WTC11 (cell line): ENCODE measurements at regions not wholly inside any gene's neighbourhood (a gene's known extent, or its start where the extent isn't known, plus 50 kb on each side); places are given as distances from the start of the nearest gene placed in this dataset.
"Not testable (repeated sequence)": the region's sequence is repeated elsewhere in the genome, so short reads cannot be mapped to it uniquely, and the experiment has no call there.

Experiments
- ATAC-seq: fragments of 200-7000 bp; cut with Tn5 transposase; 2 replicates; pipeline ENCODE4 v1.10.0; 2021; ENCODE audit warnings: mild to moderate bottlenecking, moderate library complexity
- CTCF ChIA-PET: fragments of 300-600 bp; sonication (Branson Sonifier 250); formaldehyde crosslinking; loops from one replicate; lab custom pipeline; 2021; ENCODE audit warnings: antibody characterized with exemption; lab: Charles Lee
- POLR2A ChIA-PET: fragments of 350-600 bp; sonication (Branson Sonifier 250); formaldehyde crosslinking; loops from one replicate; lab custom pipeline; 2021; ENCODE audit warnings: antibody characterized with exemption; lab: Charles Lee
- DNase-seq: peaks from one replicate; pipeline ENCODE4 v3.0.0; 2021; ENCODE audit warnings: low spot score
- H3K27ac Mint-ChIP-seq: 2 replicates; pipeline ENCODE4 v1.8.0; 2021; ENCODE audit warnings: mixed read lengths
- H3K27me3 Mint-ChIP-seq: 2 replicates; pipeline ENCODE4 v1.8.0; 2021; ENCODE audit warnings: low read depth, mild to moderate bottlenecking, moderate library complexity, mixed read lengths
- H3K36me3 Mint-ChIP-seq: 2 replicates; pipeline ENCODE4 v1.8.0; 2021; ENCODE audit warnings: mixed read lengths
- H3K4me1 Mint-ChIP-seq: 2 replicates; pipeline ENCODE4 v1.8.0; 2022; ENCODE audit warnings: mixed read lengths
- H3K4me3 Mint-ChIP-seq: 2 replicates; pipeline ENCODE4 v1.8.0; 2021; ENCODE audit warnings: mild to moderate bottlenecking, moderate library complexity, mixed read lengths
- H3K9me3 Mint-ChIP-seq: 2 replicates; pipeline ENCODE4 v1.8.0; 2021; ENCODE audit warnings: mixed read lengths
- ATF2 ChIP-seq: sonication (generic); formaldehyde crosslinking; IDR thresholded peaks from 2 replicates; pipeline ENCODE4 v1.8.1; 2022; ENCODE audit warnings: low read depth, missing genetic modification reagents, borderline replicate concordance
- ATF3 ChIP-seq: sonication (generic); formaldehyde crosslinking; conservative IDR thresholded peaks from 2 replicates; pipeline ENCODE4 v1.8.1; 2022; ENCODE audit warnings: mild to moderate bottlenecking, missing genetic modification reagents
- ATF6 ChIP-seq: sonication (generic); formaldehyde crosslinking; IDR thresholded peaks from 2 replicates; pipeline ENCODE4 v1.8.1; 2023; ENCODE audit warnings: mild to moderate bottlenecking, missing genetic modification reagents
- E2F4 ChIP-seq: sonication (generic); formaldehyde crosslinking; IDR thresholded peaks from 2 replicates; pipeline ENCODE4 v1.8.1; 2022; ENCODE audit warnings: low read depth, mild to moderate bottlenecking, moderate library complexity, missing genetic modification reagents, borderline replicate concordance
- ELF4 ChIP-seq: sonication (generic); formaldehyde crosslinking; IDR thresholded peaks from 2 replicates; pipeline ENCODE4 v1.8.1; 2022; ENCODE audit warnings: low read depth, mild to moderate bottlenecking, moderate library complexity, missing genetic modification reagents
- EMX1 ChIP-seq: fragments of 250-450 bp; sonication (Bioruptor Pico); IDR thresholded peaks from 2 replicates; pipeline ENCODE4 v1.8.0; 2021; ENCODE audit warnings: mild to moderate bottlenecking
- ERG ChIP-seq: fragments of 250-450 bp; sonication (Bioruptor Pico); IDR thresholded peaks from 2 replicates; pipeline ENCODE4 v1.8.0; 2021; ENCODE audit warnings: mild to moderate bottlenecking
- FOXK1 ChIP-seq: sonication (generic); formaldehyde crosslinking; IDR thresholded peaks from 2 replicates; pipeline ENCODE4 v1.8.0; 2022; ENCODE audit warnings: mild to moderate bottlenecking, moderate library complexity, missing genetic modification reagents
- FOXP1 ChIP-seq: sonication (generic); formaldehyde crosslinking; IDR thresholded peaks from 2 replicates; pipeline ENCODE4 v1.8.0; 2022; ENCODE audit warnings: missing genetic modification reagents, mild to moderate bottlenecking, moderate library complexity, borderline replicate concordance
- GTF2I ChIP-seq: fragments of 250-450 bp; sonication (Bioruptor Pico); conservative IDR thresholded peaks from 2 replicates; pipeline ENCODE4 v1.4.0; 2021; ENCODE audit warnings: mild to moderate bottlenecking
- PRRX2 ChIP-seq: fragments of 250-450 bp; sonication (Bioruptor Pico); IDR thresholded peaks from 2 replicates; pipeline ENCODE4 v1.8.0; 2021; ENCODE audit warnings: mild to moderate bottlenecking
- RORB ChIP-seq: fragments of 250-450 bp; sonication (Bioruptor Pico); IDR thresholded peaks from 2 replicates; pipeline ENCODE4 v1.9.0; 2021; ENCODE audit warnings: mild to moderate bottlenecking
- TCF7 ChIP-seq: sonication (generic); formaldehyde crosslinking; IDR thresholded peaks from 2 replicates; pipeline ENCODE4 v1.8.0; 2022; ENCODE audit warnings: mild to moderate bottlenecking, low read depth, missing genetic modification reagents, moderate library complexity
- TEAD1 ChIP-seq: sonication (generic); formaldehyde crosslinking; IDR thresholded peaks from 2 replicates; pipeline ENCODE4 v1.8.0; 2022; ENCODE audit warnings: mild to moderate bottlenecking, missing genetic modification reagents
- TP53 ChIP-seq: sonication (generic); formaldehyde crosslinking; IDR thresholded peaks from 2 replicates; pipeline ENCODE4 v1.8.1; 2023; ENCODE audit warnings: mild to moderate bottlenecking, missing genetic modification reagents
- ZBTB21 ChIP-seq: sonication (generic); formaldehyde crosslinking; IDR thresholded peaks from 2 replicates; pipeline ENCODE4 v1.8.1; 2023; ENCODE audit warnings: mild to moderate bottlenecking, missing genetic modification reagents, borderline replicate concordance
- ZNF263 ChIP-seq: sonication (generic); formaldehyde crosslinking; IDR thresholded peaks from 2 replicates; pipeline ENCODE4 v1.8.1; 2022; ENCODE audit warnings: low read depth, mild to moderate bottlenecking, moderate library complexity, missing genetic modification reagents
- ZNF317 ChIP-seq: sonication (generic); formaldehyde crosslinking; IDR thresholded peaks from 2 replicates; pipeline ENCODE4 v1.8.1; 2023; ENCODE audit warnings: low read depth, mild to moderate bottlenecking, moderate library complexity, missing genetic modification reagents, borderline replicate concordance
- ZSCAN18 ChIP-seq: fragments of 250-450 bp; sonication (Bioruptor Pico); IDR thresholded peaks from 2 replicates; pipeline ENCODE4 v2.1.2; 2022; ENCODE audit warnings: mild to moderate bottlenecking, moderate library complexity
- TF ChIP-seq, protein P1 (sequence below): fragments of 250-450 bp; sonication (Bioruptor Pico); IDR thresholded peaks from 2 replicates; pipeline ENCODE4 v1.9.0; 2021; ENCODE audit warnings: moderate library complexity, mild to moderate bottlenecking, inconsistent platforms, borderline replicate concordance
- TF ChIP-seq, protein P2 (sequence below): sonication (generic); formaldehyde crosslinking; IDR thresholded peaks from 2 replicates; pipeline ENCODE4 v1.8.0; 2022; ENCODE audit warnings: mild to moderate bottlenecking, missing genetic modification reagents

DNA sequence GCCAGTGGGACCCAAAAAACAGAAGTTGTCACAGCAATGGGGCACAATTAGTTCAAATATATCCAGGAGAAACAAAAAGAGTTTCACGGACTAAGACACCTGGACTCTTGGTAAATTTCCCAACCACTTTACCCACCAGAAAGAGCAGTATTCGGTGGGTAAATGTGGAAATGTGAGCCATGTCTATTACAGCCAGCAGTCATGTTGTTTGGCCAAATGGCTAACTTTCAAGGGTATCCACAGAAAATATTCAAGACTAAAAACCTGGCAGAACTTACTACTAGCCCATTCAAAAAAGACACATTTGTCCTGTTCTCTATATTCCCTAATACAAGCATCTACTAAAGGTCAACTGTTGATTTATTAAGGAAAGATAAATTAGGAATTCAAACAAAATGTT, 1296.0 kb upstream of the NXPH2 start (continued):
- TF ChIP-seq ATF6 (no peak), TEAD1 (CRISPR knock-in tag) (no peak)
- TF ChIP-seq, all 79 proteins: peak for 0

- CTCF ChIA-PET, H3K27ac Mint-ChIP-seq, POLR2A ChIA-PET: not testable (repeated sequence)
Measured at GRCh38 chr2:140073763-140074162, 1293.6 kb upstream of the NXPH2 start.

DNA sequence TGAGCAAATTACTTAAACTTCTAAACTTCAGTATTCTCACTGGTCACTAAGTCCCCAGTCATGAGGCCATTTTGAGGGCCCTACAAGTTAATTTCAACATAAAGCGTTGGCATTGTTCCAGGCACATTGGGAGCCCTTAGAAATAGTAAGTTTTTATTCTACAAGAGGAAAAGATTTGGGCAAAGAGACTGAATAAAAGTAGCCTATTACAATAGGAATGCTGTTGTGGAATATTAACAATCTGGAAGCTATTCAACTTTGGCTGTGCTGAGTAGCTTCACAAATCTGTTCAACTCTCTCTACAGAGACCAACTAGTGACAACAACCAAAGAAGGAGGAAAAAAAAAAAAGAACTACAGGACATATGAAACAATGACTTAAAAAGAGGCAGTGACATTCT, 1287.5 kb upstream of the NXPH2 start:
- no peak for ATAC-seq
- CTCF ChIA-PET, result no interaction called here

More at GRCh38 chr2:140073763-140074162, 1293.6 kb upstream of the NXPH2 start:
- H3K27me3 Mint-ChIP-seq, H3K4me1 Mint-ChIP-seq, ATAC-seq, H3K4me3 Mint-ChIP-seq, DNase-seq: not testable (repeated sequence)
- H3K36me3 Mint-ChIP-seq, result peaks cover 12% of the 10 kb centered on the region
- H3K9me3 Mint-ChIP-seq, result peaks cover 22% of the 10 kb centered on the region

More for the DNA sequence above, 1287.5 kb upstream of the NXPH2 start:
- H3K27ac Mint-ChIP-seq, result no peak overlapping the region
- H3K4me1 Mint-ChIP-seq, result peaks cover 12% of the 10 kb centered on the region
- POLR2A ChIA-PET, result no interaction called here
- TF ChIP-seq FOXP1 (no peak), ERG (no peak), TP53 (CRISPR knock-in tag) (no peak), ZNF263 (CRISPR knock-in tag) (no peak), E2F4 (CRISPR knock-in tag) (no peak), PRRX2 (CRISPR knock-in tag) (no peak), ZBTB21 (CRISPR knock-in tag) (no peak), FOXK1 (CRISPR knock-in tag) (no peak), EMX1 (no peak), RORB (CRISPR knock-in tag) (no peak), ELF4 (CRISPR knock-in tag) (no peak), ATF3 (no peak), GTF2I (CRISPR knock-in tag) (no peak), ZSCAN18 (no peak), TCF7 (no peak), TEAD1 (CRISPR knock-in tag) (no peak), ATF2 (CRISPR knock-in tag) (no peak), ZNF317 (no peak)
- TF ChIP-seq, protein P1, sequence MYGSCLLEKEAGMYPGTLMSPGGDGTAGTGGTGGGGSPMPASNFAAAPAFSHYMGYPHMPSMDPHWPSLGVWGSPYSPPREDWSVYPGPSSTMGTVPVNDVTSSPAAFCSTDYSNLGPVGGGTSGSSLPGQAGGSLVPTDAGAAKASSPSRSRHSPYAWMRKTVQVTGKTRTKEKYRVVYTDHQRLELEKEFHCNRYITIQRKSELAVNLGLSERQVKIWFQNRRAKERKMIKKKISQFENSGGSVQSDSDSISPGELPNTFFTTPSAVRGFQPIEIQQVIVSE (CRISPR knock-in tag), result no peak
- TF ChIP-seq, protein P2, sequence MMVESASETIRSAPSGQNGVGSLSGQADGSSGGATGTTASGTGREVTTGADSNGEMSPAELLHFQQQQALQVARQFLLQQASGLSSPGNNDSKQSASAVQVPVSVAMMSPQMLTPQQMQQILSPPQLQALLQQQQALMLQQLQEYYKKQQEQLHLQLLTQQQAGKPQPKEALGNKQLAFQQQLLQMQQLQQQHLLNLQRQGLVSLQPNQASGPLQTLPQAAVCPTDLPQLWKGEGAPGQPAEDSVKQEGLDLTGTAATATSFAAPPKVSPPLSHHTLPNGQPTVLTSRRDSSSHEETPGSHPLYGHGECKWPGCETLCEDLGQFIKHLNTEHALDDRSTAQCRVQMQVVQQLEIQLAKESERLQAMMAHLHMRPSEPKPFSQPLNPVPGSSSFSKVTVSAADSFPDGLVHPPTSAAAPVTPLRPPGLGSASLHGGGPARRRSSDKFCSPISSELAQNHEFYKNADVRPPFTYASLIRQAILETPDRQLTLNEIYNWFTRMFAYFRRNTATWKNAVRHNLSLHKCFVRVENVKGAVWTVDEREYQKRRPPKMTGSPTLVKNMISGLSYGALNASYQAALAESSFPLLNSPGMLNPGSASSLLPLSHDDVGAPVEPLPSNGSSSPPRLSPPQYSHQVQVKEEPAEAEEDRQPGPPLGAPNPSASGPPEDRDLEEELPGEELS (CRISPR knock-in tag), result no peak
- no peaks in the 10 kb centered on the region for H3K36me3 Mint-ChIP-seq
- no peak for DNase-seq
- H3K4me3 Mint-ChIP-seq, result no peak overlapping the region
- peaks cover 5% of the 10 kb centered on the region; the same call in 1 of the 2 replicates for H3K9me3 Mint-ChIP-seq
- no peaks in the 10 kb centered on the region for H3K27me3 Mint-ChIP-seq
